NCI-H69 (cell line): ENCODE measurements at regions not wholly inside any gene's neighbourhood (a gene's known extent, or its start where the extent isn't known, plus 50 kb on each side); places are given as distances from the start of the nearest gene placed in this dataset.

Source experiments
- DNase-seq: peaks from one replicate; lab custom pipeline; 2025; lab: John Stamatoyannopoulos, UW

DNA sequence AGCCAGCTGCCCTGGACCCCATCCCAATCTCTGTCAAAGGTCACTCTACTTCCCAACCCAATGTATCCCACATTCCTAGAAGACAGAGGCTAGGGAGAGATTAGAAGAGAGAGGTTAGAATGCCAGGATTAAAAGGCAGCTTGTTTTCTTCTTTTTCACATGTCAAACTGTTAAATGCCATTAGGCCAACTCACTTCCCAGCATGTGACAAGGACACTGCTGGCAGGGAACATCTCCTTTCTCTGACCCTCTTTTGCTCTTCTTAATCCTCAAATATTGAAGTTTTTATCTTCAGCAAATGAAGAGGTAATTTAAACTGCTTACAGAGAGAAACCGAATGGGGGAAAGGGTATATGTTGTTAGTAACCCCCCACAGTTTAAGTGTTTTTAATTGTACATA, 89.1 kb downstream of the BBS10 start:
- DNase-seq: no peak

- DNase-seq: no peak
Observed at GRCh38 chr12:76256904-76257303, 91.3 kb downstream of the BBS10 start.

DNA sequence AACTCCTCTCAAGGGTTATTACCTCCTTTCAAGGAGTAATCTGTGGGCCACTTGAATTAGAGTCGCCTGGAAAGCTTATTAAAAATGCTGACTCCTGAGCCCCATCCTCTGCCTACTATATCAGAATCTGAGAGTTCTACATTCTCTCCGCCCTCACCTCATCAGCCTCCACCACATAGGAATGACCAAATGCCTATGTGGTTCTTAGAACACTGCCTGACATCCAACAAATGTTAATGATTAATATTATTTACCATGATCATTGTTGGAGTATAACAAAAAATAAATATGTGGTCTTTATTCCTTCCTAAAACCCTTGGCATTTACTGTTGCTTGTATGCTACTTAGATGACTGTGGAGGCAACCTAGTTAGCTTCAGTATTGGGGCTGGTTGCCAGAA, 91.9 kb downstream of the BBS10 start:
- DNase-seq: no peak

DNA sequence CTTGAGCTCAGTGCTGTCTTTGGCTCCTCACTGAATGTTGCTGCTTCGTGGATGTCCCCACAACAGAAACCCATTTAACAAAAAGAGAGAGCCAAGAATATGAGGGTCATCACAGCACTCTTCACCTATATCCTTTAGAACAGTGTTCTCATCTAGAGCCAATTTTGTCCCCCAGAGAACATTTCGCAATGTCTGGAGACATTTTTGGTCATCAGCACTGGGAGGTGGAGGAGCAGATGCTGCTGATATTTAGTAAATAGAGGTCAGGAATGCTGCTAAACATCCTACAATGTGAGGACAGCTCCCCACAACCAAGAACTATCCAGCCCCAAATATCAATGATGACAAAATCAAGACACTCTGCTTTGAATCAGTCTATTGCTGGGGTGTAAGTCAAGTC, 92.5 kb downstream of the BBS10 start:
- no peak for DNase-seq

- no peak for DNase-seq
Observed at GRCh38 chr12:76255281-76255680, 92.9 kb downstream of the BBS10 start.

DNA sequence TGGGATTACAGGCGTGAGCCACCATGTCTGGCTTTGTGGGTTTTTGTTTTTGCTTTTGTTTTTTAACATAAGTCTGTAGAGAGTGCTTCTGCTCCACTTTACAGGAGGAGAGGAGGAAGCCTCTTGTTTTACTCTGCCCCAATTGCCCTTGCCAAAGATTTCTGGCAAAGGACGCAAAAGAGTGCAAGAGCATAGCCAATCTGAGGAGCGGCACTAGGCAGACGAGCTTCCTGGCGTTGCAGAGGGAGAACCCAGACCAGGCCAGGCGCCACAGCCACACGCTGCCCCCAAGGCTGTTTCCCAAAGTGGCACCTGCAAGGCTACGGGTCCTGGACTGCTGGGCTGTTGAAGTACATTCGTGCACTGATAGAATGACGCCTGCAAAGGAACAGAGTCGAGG, 96.2 kb downstream of the BBS10 start:
- DNase-seq: no peak

DNA sequence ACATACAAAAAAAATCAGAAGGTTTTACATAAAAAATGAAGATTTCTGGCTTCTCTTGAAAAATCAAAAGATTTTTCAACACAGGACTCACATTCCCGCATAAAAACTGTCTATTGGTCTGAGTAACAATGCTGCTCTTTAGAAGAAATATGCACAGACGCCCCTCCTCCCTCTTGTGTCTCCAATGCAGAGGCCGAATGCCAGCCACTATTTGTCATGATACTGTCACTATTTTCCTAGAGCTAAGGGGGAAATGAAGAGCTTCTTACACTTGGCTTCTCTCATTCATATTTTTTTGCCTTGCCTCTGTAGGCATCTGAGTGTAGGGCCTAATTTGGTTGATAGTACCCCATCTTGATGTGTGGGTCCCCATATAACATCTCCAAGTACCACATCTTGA, 98.0 kb downstream of the BBS10 start:
- DNase-seq: no peak

DNA sequence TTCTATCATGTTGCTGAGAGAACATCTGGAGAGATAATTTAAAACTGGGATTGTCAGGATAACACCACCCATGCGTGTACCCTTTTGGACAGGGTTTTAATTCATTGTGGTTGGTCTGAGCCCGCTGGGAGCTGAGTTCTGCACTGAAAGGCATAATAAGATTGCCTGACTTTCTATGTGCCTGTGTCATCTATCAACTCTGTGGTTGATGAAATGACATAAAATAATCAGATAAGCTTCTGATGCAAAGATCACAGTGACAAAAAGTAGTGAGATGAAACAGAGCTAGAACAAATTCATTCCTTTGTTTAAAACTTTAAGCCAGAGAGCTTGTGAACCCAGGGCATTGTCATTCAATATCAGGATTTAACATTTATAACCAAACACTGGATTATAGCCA, 98.7 kb downstream of the BBS10 start:
- DNase-seq: no peak

GRCh38 chr12:76247992-76248391, 100.2 kb downstream of the BBS10 start:
- DNase-seq: no peak

DNA sequence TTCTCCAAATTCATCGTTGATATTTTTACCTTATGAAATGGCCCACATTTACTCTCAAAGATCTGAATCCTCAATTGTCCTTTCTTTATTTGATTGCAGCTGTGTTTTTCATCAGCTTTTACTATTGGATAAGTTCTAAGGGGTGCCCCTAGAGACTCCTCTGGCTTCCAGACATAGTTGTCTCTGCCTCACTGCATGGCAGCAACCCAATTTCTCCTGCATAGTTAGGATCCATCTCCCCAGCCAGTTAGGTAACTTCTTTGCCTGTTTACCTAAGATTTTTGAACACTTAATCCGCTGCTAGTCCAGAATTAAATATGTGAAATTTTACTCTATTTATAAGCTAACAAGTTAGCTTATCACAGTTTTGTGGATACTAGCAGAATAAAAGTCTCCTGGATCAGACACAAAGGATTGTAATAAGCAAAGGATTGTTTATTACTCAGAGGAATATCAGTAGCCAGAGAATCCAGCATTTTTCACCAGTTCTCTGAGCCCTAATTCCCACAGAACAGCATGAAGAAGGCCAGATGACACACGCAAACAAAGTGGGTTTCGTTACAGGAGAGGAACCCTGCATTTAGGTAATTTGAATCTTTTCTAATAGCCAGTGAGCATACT, 101.1 kb downstream of the BBS10 start:
- no peak for DNase-seq

DNA sequence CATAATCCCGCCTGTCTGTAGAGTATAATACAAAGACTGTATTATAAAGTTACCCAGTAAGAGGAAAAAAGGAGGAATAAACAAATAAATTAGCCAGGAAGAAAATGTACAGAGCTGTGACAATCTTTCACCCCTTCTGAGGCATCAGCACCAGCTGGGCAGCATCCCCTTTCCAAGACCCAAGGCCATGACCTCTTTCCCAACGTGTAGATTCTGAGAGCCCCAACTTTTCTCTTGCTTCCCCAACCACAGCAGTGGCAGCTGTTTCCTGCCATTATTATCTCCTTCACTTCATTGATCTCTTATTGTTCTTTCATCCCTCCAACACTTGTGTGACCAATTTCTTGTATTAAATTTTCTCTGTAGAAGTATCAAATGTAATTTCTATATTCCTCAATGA, 101.6 kb downstream of the BBS10 start:
- DNase-seq: no peak

GRCh38 chr12:76244300-76244699, 103.9 kb downstream of the BBS10 start:
- no peak for DNase-seq

DNA sequence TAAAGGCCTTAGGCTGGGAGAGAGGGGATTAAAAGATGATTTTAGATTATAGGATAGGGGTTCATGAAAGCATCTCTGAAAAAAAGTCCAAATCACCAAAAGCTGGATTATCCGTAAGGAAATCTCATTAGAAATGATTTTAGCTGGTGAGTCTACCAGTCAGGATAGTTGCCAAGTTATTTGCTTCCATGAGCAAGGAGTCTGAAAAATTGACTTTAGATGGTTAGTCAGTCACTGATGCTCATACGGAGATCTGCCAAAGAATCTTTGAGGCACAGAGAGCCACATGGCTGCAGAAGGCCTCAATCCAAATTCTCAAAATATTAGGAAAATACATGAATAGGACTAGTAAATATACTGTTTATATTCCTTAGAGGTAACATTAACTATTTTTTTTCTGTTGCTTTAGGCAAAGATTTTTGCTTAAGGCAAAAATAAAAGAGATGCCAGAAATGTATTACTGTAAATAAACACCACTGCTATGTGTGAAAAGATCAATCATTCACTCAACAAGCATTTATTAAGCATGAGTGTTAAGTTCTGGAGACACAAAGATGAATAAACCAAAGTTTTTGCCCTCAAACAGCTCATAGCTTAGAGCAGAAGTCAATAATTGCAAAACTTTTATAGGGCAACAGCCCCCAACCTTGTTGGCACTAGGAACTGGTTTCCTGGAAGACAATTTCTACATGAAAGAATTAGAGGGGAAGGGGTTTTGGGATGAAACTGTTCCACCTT, 105.2 kb downstream of the BBS10 start:
- no peak for DNase-seq

DNA sequence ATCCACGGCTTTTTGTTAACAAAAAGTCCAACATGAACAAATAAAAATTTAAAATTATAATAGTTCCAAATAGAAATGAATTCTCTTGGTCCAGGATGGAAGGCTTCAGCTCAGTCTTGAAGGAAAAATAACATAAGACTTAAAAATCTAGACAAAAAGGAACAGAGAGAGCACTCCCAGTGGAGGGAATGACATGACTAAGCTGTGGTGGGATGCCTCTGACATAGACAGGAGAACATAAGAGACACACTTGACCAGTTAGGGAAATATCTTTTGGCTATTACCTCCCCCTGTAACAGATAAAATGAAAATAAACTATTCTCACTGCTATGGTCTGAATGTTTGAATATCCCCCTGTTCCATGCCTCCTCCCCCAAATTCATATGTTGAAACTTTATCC, 106.8 kb downstream of the BBS10 start:
- no peak for DNase-seq

GRCh38 chr12:76240281-76240680, 107.9 kb downstream of the BBS10 start:
- no peak for DNase-seq

DNA sequence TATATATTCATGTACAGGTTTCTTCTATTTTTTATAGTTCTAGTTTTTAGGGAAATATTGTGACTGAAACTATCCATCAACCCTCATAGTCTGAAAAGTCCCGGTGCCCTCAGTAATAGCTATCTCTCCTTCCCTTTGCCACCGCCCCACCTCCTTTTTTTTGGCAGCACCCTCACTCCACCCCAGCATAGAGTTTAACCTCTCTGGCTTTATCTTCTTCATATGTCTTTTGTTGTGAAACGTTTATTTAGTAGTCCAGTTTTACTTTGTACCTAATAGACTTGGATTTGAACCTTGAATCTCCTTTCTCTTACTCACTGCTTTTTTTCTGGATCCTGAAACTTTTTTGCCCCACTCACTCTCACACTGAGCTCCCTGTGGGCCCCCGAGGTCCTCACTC, 109.5 kb downstream of the BBS10 start:
- DNase-seq: no peak

- no peak for DNase-seq
Observed at GRCh38 chr12:76237086-76237701, 111.0 kb downstream of the BBS10 start.

GRCh38 chr12:76236640-76237039, 111.6 kb downstream of the BBS10 start:
- DNase-seq: no peak

DNA sequence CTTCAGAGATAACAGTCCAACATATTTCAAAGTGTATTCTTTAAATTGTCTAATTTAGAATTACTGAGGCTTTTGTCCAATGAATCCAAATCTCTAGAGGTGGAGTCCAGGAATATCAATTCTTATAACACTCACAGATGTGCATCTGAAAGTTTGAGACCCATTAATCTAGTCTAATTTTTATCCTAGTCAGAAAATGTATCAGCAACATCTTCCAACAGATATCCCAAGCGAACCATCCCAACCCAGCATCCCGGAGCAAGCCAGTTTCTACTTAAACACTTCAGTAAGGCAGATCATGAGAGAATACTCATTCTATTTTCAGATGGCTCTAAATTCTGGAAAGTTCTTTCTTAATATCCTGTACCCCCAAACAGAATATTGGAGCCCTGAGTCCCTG, 113.5 kb downstream of the BBS10 start:
- DNase-seq: no peak

GRCh38 chr12:76232013-76232412, 116.2 kb downstream of the BBS10 start:
- DNase-seq: no peak

GRCh38 chr12:76226956-76227355, 121.3 kb downstream of the BBS10 start:
- no peak for DNase-seq

DNA sequence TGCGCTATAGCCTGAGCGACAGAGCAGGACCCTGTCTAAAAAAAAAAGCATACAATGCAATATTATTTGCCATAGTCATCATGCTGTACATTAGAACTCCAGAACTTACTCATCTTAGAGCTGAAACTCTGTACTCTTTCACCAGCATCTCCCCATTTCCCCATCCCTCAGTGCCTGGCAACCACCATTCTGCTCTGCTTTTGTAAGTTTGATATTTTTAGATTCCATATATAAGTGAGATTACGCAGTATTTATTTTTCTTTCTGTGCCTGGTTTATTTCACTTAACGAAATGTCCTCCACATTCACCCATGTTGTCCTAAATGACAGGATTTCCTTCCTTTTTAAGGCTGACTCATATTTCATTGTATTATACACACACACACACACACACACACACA, 121.8 kb downstream of the BBS10 start:
- DNase-seq: no peak

DNA sequence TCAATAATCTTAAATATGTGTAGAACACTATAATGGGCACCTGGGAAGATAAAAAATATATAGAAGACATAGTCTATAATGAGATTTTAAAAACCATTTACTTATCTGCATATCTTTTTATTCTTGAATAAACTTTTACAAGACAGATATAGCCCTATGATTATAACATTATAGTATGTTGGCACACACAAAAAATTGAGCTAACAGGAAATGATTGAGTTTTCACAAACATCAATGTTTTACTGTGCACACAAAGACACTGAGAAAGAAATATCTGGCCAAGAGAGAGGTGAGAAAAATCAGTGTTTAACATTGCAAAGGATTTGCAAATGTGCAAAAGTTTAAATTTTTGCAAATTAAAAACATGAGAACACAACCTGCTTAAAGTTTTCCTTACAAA, 124.3 kb downstream of the BBS10 start:
- DNase-seq: no peak

DNA sequence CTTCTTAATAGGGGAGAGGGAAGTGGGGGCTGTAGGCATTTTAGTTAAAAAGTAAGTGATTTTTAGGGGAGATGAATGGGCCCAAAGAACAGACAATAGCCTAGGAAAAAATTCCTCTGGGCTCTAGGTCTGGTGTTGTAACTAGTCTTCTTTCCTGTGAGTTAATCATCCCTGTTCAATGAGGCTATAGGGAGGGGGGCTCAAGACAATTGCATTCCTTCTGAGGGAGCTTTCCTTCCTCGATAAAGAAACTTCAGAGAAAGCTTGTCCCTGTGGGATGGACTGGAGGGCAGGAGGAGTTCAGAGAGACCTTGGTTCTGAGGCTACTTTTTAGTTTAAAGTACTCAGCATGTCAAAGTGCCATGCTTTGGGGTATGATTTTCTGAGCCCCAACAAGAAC, 127.2 kb downstream of the BBS10 start:
- no peak for DNase-seq
